ENCODE measurements at regions not wholly inside any gene's neighbourhood (a gene's known extent, or its start where the extent isn't known, plus 50 kb on each side); places are given as distances from the start of the nearest gene placed in this dataset.

GRCh38 chr12:124459852-124460645, 107.4 kb downstream of the NCOR2 start:
- DNase-seq (ENCODE audit: low read depth in 4 of 4, low spot score in 2 of 4) = no peak

DNA sequence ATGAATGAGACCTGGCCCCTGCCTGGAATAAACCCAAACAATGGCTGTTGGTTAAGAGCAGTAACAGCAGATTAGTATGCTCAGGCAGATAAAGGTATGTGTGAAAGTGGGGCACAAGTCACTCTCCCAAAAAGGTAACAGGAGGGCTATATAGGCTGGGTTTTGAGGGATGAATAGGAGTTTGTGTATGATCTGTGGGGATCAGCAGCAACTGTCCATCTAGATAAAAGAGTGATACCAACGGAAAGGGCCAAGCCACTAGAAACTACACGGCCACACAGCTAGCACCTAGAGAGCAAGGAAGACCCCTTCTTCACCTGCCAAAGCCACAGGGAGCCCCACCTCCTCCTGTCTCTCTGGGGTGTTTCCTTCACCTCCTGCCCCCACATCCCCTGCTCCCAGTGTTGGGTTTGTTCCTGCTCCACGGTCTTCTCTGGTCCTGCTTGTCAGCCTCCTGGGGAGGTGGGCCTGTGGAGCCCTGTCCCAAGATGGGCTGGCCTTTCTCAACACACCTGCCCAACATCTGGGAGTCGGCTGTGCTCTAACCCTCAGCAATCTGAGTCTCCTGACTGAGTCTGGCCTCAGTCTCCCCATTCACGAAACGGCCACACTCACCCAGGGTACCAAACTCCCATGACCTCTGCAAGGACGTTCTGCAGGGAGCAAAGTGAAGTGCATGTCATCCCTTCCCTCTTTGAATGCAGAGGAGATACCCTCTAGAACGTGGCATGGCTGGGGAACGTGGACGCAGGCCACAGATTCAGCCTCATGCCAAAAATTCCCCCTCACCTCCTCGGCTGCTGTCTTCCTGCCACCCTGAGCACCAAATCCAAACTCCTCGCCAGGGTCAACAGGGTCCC, 108.2 kb downstream of the NCOR2 start:
- no peak for DNase-seq (ENCODE audit: low read depth in 4 of 4, low spot score in 2 of 4)

DNA sequence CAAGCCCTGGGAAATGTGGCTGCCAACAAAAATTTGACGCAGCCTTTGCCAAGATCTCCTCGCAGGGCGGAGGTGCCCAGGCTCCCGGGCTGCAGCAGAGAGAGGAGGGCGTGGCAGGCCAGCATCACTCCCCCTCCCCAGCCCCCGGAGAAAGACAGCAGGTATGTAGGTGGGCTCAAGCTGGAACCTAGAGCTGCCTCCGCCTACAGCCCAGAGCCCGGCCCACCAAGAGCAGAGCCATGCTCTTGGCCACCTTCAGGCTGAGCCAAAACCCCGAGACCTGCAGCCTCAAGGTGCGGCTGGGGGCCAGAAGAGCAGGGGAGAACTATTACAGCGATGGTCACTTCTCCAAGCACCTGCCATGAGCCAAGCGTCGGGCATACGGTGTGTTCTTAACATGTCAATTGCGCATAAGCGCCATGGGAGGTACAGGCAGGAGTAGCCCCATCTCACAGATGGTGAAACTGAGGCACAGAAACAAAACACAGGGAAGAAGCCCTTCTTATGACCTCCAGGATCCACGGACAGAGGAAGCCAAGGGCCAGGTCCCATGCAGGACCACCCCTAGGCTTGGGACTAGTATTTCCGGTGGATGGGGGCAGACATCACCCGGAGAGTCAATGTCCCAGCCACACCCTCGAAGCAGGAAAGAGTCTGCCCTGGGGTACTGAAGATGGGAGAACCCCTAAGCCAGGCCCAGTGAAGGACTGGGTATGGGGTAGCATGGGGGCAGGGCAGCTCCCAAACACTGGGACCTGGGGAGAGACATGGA, 109.0 kb downstream of the NCOR2 start:
- no peak for DNase-seq (ENCODE audit: low read depth in 4 of 4, low spot score in 2 of 4)

- no peak for DNase-seq (ENCODE audit: low read depth in 4 of 4, low spot score in 2 of 4)
Measured at GRCh38 chr12:124457287-124458219, 109.9 kb downstream of the NCOR2 start.

DNA sequence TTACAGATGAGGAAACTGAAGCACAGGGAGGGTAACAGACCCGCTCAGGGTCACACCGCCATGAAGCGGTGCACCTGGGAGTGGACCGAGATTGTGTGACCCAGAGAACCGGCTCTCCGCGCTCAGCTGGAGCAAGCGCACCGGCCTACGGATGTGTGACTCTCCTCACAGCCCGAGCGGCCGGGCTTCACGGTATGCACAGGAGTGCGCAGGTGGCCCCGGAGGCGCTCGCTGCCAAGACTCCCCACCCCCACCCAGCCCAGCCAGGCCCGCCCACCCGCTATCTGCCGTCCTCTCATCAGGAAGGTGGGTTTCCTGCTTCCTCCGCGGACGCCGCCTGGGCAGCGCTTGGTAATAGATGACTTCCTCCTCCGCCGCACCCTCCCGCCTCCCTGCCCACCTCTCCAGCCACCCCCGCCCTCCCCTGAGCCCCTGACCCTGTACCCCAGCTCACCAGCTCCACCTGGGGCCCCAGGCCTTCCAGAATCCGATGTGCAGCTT, 110.7 kb downstream of the NCOR2 start:
- DNase-seq (ENCODE audit: low read depth in 4 of 4, low spot score in 2 of 4) = no peak

- DNase-seq (ENCODE audit: low read depth in 4 of 4, low spot score in 2 of 4) = no peak
Measured at GRCh38 chr12:124456133-124456651, 111.2 kb downstream of the NCOR2 start.

DNA sequence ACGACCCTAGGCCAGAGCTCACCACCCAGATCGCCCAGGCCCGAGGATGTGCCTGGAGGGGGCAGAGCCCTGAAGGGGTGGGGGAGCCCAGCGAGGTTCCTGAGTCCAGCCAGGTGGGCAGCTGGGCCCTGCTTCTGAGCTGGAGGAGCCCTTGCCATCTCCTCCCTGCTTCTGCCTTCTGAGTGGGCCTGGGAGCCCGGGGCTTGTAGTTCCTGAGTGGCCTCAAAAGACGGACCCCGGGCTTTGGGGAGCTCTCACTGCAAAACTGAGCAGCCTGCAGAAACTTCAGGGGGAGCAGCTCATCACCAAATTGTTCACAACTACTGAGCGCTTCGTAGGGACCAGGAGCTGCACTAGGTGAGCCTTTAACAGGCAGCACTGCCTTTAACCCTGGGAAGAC, 112.1 kb downstream of the NCOR2 start:
- no peak for DNase-seq (ENCODE audit: low read depth in 4 of 4, low spot score in 2 of 4)

DNA sequence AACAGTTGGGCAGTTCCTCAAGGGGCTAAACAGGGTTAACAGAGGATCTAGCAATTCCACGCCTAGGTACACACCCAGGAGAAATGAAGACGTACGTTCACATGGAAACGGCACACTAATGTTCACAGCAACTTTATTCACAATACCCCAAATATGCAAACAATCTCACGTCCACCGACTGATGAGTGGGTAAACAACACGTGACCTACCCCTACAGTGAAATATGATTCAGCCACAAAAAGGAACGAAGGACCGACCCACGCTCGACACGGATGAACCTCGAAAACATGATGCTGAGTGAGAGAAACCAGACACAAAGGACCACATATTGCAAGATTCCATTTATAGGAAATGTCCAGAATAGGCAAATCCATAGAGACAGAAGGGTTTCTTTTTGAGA, 112.7 kb downstream of the NCOR2 start:
- DNase-seq (ENCODE audit: low read depth in 4 of 4, low spot score in 2 of 4) = no peak

DNA sequence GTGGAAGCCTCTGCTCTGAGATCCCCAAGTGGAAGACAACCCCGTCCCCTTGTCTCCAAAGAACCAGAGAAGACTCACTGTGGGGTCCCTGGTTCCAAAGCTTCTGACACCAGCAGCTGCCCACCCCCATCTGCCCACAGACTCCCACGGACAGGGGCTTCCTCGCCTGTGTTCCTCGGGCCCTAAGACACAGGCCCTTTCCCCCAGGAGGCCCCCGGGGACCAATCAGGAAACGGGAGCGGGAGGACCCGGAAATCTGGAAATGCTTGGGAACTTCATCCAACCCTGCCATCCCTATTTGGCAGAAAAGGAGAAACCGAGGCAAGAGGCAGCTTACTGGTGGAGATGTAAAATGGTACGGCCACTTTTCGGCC, 113.1 kb downstream of the NCOR2 start:
- no peak for DNase-seq (ENCODE audit: low read depth in 4 of 4, low spot score in 2 of 4)

GRCh38 chr12:124453419-124454351, 113.7 kb downstream of the NCOR2 start:
- DNase-seq (ENCODE audit: low read depth in 4 of 4, low spot score in 2 of 4) = no peak

- no peak for DNase-seq (ENCODE audit: low read depth in 4 of 4, low spot score in 2 of 4)
Measured at GRCh38 chr12:124452576-124453331, 114.7 kb downstream of the NCOR2 start.

DNA sequence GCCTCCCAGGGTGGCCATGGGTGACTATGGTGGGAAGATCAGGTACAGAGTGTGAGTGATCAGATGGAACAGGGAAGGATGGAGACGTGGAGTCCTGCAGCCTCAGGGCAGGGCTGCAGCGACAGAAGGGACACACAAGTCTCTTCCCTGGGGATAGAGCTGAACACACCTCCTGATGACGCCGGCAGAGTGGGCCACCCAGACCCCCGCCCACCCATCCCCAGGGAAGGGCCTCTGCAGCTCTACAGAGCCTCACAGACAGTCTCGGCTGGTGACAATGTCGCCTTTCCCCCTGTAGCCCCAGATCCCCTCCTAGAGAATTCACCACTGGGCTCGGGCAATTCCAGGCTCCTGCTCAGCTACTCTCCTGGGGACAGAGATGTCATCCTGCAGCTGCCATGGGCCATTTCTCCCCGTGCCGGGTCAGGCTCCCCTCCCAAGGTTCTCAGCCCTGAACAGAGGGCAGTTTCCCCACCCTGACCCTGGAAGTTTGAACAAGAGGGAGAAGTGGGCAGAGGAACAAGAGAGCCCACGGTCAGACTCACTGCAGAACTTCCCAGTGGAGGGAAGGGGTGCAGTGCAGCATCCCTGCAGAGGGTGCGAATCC, 115.7 kb downstream of the NCOR2 start:
- no peak for DNase-seq (ENCODE audit: low read depth in 4 of 4, low spot score in 2 of 4)

- DNase-seq (ENCODE audit: low read depth in 4 of 4, low spot score in 2 of 4) = no peak
Measured at GRCh38 chr12:124451016-124451415, 116.4 kb downstream of the NCOR2 start.

DNA sequence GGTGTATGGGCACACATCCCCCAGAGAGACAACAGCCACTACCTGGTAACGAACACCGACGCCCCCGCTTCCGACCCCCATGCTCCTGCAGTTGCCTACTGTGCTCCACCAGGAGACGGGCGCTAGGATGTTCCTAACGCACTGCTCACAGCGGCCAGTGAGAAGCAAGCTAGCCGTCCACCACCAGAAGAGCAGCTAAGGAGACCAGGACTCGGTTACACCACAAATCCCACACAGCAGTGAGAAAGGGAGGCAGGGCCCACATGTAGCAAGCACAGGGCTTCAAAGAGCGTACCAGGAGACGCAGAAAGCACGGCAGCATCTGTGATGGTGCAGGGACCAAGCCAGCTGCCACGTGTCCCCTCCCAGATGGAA, 117.0 kb downstream of the NCOR2 start:
- DNase-seq (ENCODE audit: low read depth in 4 of 4, low spot score in 2 of 4) = no peak

DNA sequence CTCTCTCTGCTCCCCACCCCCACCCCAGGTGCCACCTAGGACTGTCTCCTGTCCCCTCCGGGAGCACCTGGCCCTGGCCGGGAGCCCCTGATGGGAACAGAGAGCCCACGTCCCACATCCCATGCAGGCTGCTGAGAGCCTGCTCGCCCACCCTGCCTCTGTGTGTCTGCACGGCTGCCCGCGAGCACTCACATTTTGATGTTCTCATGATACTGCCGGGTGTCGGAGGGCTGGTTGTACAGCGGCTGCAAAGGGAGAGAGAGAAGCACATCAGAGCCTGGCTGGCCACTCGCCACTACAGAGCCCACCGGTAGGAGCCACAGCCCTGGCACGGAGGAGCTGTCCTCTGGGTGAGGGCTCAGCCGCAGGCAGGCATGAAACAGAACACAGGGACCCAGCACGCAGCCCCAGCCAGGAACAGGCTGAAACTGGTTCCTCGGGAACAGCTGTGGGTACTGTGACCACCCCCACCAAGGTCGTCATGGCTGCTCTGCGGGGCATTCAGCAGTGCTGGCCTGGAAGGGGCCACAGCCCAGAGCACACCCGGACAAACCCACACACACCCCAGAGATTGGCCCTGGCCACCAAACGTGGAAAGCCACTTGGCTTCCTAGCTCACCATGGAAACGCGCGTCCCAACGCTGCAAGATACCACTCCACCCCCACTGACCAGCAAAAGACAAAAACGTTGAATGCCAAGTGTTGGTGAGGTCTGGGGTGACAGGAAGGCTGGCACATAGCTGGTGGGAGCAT, 117.6 kb downstream of the NCOR2 start:
- no peak for DNase-seq (ENCODE audit: low read depth in 4 of 4, low spot score in 2 of 4)

- DNase-seq (ENCODE audit: low read depth in 4 of 4, low spot score in 2 of 4) = no peak
Measured at GRCh38 chr12:124448955-124449622, 118.3 kb downstream of the NCOR2 start.

Data from left renal cortex interstitium (tissue), 4 donors.